Vagina (tissue), 2 donors: ENCODE measurements at regions not wholly inside any gene's neighbourhood (a gene's known extent, or its start where the extent isn't known, plus 50 kb on each side); places are given as distances from the start of the nearest gene placed in this dataset.

Experiments
- DNase-seq, 2 donors: peaks; one replicate each; pipeline ENCODE4 v3.0.0-alpha.2; 2017; ENCODE audit errors: extremely low spot score in 2 of 2
- H3K27ac ChIP-seq: fragments of 200-600 bp; sonication (generic); one replicate; pipeline ENCODE4 v1.5.1; 2019
- H3K27me3 ChIP-seq: fragments of 200-600 bp; sonication (generic); one replicate; pipeline ENCODE4 v1.5.1; 2019
- H3K36me3 ChIP-seq, 2 donors: fragments of 200-600 bp; sonication (generic); one replicate each; pipeline ENCODE4 v1.5.1; 2017 to 2019
- H3K4me1 ChIP-seq: fragments of 200-600 bp; sonication (generic); one replicate; pipeline ENCODE4 v1.5.1; 2019
- H3K4me3 ChIP-seq, 2 donors: fragments of 200-600 bp; sonication (generic); 1 replicate in 1 of 2; 2 replicates in 1 of 2; pipeline ENCODE4 v1.5.1; 2016 to 2019
- H3K9me3 ChIP-seq: fragments of 200-600 bp; sonication (generic); one replicate; pipeline ENCODE4 v1.5.1; 2019
- CTCF ChIP-seq, 3 experiments: fragments of 450-650 bp in 2 of 3; fragments of 200-600 bp in 1 of 3; sonication (generic) in 1 of 3; IDR thresholded peaks; one replicate each; pipeline ENCODE4 v1.5.1; 2017 to 2019; ENCODE audit warnings: antibody characterized with exemption in 3 of 3, mild to moderate bottlenecking in 2 of 3, moderate library complexity in 2 of 3
- POLR2A ChIP-seq, 2 donors: fragments of 450-650 bp; IDR thresholded peaks; one replicate each; pipeline ENCODE4 v1.6.1; 2017; ENCODE audit warnings: antibody characterized with exemption in 2 of 2, mild to moderate bottlenecking in 2 of 2, moderate library complexity in 2 of 2
- POLR2AphosphoS5 ChIP-seq, 2 donors: sonication (generic); formaldehyde crosslinking; IDR thresholded peaks; one replicate each; pipeline ENCODE4 v1.9.0; 2017; ENCODE audit warnings: antibody characterized with exemption in 2 of 2, mild to moderate bottlenecking in 2 of 2, low read depth in 1 of 2; ENCODE audit not compliant: insufficient read depth in 1 of 2
- intact Hi-C: fragments of 100-400 bp; cut with DNase I; formaldehyde crosslinking; loops from one replicate; pipeline ENCODE4 v1.15.1; 2023

GRCh38 chr10:30117812-30118501 is 58.6 kb upstream of the JCAD start:
- TF ChIP-seq CTCF (IDR thresholded peaks at IDR 0.05) (no peak), POLR2A (IDR thresholded peaks at IDR 0.05) (no peak), POLR2AphosphoS5 (IDR thresholded peaks at IDR 0.05; ENCODE audit: insufficient read depth in 1 of 2, low read depth in 1 of 2) (no peak)
- H3K9me3 ChIP-seq: no peaks in the 10 kb centered on the region
- no peaks in the 10 kb centered on the region for H3K27me3 ChIP-seq
- intact Hi-C loops: no loop called here
- H3K36me3 ChIP-seq: no peaks in the 10 kb centered on the region
- H3K4me1 ChIP-seq: no peaks in the 10 kb centered on the region
- DNase-seq: no peak
- no peak overlapping the region for H3K27ac ChIP-seq
- H3K4me3 ChIP-seq: no peak overlapping the region

DNA sequence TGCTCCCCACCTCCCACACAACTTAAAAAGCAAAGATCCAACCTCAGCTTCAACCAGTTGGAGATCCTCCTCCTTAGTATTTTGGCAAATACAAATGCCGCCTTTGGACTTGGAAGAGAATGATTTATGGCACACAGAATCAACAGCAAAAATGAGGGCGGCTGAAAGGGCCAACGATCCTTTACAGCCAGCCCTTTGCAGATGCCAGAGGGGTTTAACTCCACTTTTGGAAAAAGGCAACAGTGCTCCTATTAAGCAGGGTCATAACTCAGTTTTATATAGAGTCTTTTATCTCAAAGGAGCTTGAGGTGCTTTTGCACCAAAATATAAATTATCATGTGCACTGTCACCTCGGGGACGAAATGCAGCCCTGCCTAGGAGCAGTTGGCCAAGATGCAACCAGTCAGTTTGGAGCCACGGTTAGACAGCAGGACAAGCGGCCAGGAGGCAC is 56.7 kb upstream of the JCAD start:
- H3K27me3 ChIP-seq: no peaks in the 10 kb centered on the region
- intact Hi-C loops: no loop called here
- peak overlapping the region in 1 of 2 donors; percentile 13 for H3K4me3 ChIP-seq
- TF ChIP-seq CTCF (IDR thresholded peaks at IDR 0.05) (no peak), POLR2AphosphoS5 (IDR thresholded peaks at IDR 0.05; ENCODE audit: insufficient read depth in 1 of 2, low read depth in 1 of 2) (peak; percentile 19 to 20), POLR2A (IDR thresholded peaks at IDR 0.05) (no peak)
- no peak for DNase-seq
- no peaks in the 10 kb centered on the region for H3K9me3 ChIP-seq
- H3K27ac ChIP-seq: no peak overlapping the region
- H3K36me3 ChIP-seq: no peaks in the 10 kb centered on the region
- no peaks in the 10 kb centered on the region for H3K4me1 ChIP-seq

- no peak overlapping the region for H3K27ac ChIP-seq
- no peaks in the 10 kb centered on the region for H3K4me1 ChIP-seq
- no peak for DNase-seq
- no peaks in the 10 kb centered on the region for H3K36me3 ChIP-seq
- intact Hi-C loops: no loop called here
- H3K4me3 ChIP-seq: peak overlapping the region in 1 of 2 donors; percentile 13
- no peak for TF ChIP-seq CTCF (IDR thresholded peaks at IDR 0.05)
- no peak for TF ChIP-seq POLR2AphosphoS5 (IDR thresholded peaks at IDR 0.05; ENCODE audit: insufficient read depth in 1 of 2, low read depth in 1 of 2)
- TF ChIP-seq POLR2A (IDR thresholded peaks at IDR 0.05): no peak
- H3K27me3 ChIP-seq: no peaks in the 10 kb centered on the region
- no peaks in the 10 kb centered on the region for H3K9me3 ChIP-seq
Observed at GRCh38 chr10:30115626-30115940, 56.2 kb upstream of the JCAD start.

DNA sequence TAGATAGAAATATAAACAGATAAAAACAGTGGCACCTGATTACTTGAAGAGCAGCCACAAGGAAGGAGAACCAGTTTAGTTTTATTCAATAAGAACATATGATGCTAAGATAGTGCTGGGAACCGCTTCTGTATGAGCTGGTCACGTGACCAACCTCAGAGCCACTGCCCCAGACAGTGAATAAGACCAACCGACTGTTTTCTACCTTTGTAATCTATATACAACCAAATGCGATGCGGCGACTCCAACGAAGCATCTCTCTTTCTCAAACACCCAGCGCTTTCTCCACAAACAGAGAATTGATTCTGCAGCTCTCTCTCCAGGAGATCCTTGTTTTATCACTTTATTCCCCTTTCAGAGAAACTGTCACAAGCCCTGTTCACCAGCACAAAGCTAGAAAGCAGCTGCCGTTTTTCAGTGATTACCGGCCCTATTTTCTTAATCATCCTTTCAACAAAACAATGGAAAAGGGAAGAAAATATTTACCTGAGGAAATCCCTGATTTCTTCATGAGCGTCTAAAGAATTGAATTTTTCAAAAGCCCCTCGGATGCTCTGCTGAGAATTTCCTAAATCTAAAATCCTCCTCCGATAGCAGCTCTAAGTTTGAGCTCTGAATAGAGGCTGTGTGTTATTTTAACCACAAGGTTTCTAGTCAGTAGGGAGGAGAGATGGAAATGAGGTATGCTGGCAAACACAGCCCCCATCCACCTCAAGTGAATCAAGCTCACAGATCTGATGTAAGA is 55.7 kb upstream of the JCAD start:
- Histone ChIP-seq H3K4me1 (no peaks in the 10 kb centered on the region), H3K4me3 (peak overlapping the region in 1 of 2 donors; percentile 13), H3K27ac (no peak overlapping the region), H3K36me3 (no peaks in the 10 kb centered on the region), H3K9me3 (no peaks in the 10 kb centered on the region), H3K27me3 (no peaks in the 10 kb centered on the region)
- intact Hi-C loops: no loop called here
- no peak for DNase-seq
- TF ChIP-seq CTCF (IDR thresholded peaks at IDR 0.05) (no peak), POLR2A (IDR thresholded peaks at IDR 0.05) (no peak), POLR2AphosphoS5 (IDR thresholded peaks at IDR 0.05; ENCODE audit: insufficient read depth in 1 of 2, low read depth in 1 of 2) (no peak)

GRCh38 chr10:30114401-30114800 is 55.0 kb upstream of the JCAD start:
- intact Hi-C loops: no loop called here
- no peak for DNase-seq
- TF ChIP-seq POLR2A (IDR thresholded peaks at IDR 0.05) (no peak), CTCF (IDR thresholded peaks at IDR 0.05) (no peak), POLR2AphosphoS5 (IDR thresholded peaks at IDR 0.05; ENCODE audit: insufficient read depth in 1 of 2, low read depth in 1 of 2) (no peak)
- H3K9me3 ChIP-seq: no peaks in the 10 kb centered on the region
- no peaks in the 10 kb centered on the region for H3K27me3 ChIP-seq
- no peaks in the 10 kb centered on the region for H3K4me1 ChIP-seq
- no peak overlapping the region for H3K27ac ChIP-seq
- no peaks in the 10 kb centered on the region for H3K36me3 ChIP-seq
- no peak overlapping the region for H3K4me3 ChIP-seq
